HG03460 (cell line): ENCODE measurements at regions not wholly inside any gene's neighbourhood (a gene's known extent, or its start where the extent isn't known, plus 50 kb on each side); places are given as distances from the start of the nearest gene placed in this dataset.

Experiments
- ATAC-seq: cut with Tn5 transposase; IDR thresholded peaks from one replicate; pipeline ENCODE4 v1.9.1; 2021; ENCODE audit not compliant: unreplicated experiment

- ATAC-seq: no peak
These were observed 72.1 kb upstream of the CAB39 start for GRCh38 chr2:230640540-230641011.

- no peak for ATAC-seq
These were observed 69.7 kb upstream of the CAB39 start for GRCh38 chr2:230642966-230643365.

- peak; percentile 77 for ATAC-seq
These were observed 68.9 kb upstream of the CAB39 start for GRCh38 chr2:230643576-230644291.

- ATAC-seq: peak; percentile 14
These were observed 68.2 kb upstream of the CAB39 start for GRCh38 chr2:230644356-230644935.

GRCh38 chr2:230648356-230648755 lies 64.3 kb upstream of the CAB39 start:
- ATAC-seq: no peak

GRCh38 chr2:230650585-230651137 lies 62.0 kb upstream of the CAB39 start:
- peak; percentile 89 for ATAC-seq

- no peak for ATAC-seq
These were observed 58.6 kb upstream of the CAB39 start for GRCh38 chr2:230654057-230654456.

GRCh38 chr2:230657462-230657861 lies 55.2 kb upstream of the CAB39 start:
- ATAC-seq: no peak

GRCh38 chr2:230657906-230658305 lies 54.7 kb upstream of the CAB39 start:
- no peak for ATAC-seq

- no peak for ATAC-seq
These were observed 54.1 kb upstream of the CAB39 start for GRCh38 chr2:230658577-230658876.

- peak; percentile 50 for ATAC-seq
These were observed 53.6 kb upstream of the CAB39 start for GRCh38 chr2:230658877-230659652.

GRCh38 chr2:230660294-230661060 lies 52.2 kb upstream of the CAB39 start:
- ATAC-seq: peak; percentile 18

- ATAC-seq: peak; percentile 26
These were observed 51.3 kb upstream of the CAB39 start for GRCh38 chr2:230661072-230661957.
